ENCODE measurements at regions not wholly inside any gene's neighbourhood (a gene's known extent, or its start where the extent isn't known, plus 50 kb on each side); places are given as distances from the start of the nearest gene placed in this dataset.

- Histone ChIP-seq H3K4me3 (no peak overlapping the region), H3K4me2 (no peak overlapping the region), H3K36me3 (ENCODE audit: insufficient read depth) (no peaks in the 10 kb centered on the region), H3K27ac (ENCODE audit: low read depth) (no peak overlapping the region), H3K9me2 (ENCODE audit: insufficient read depth) (0 out of 2 replicates have a peak, but pooled peaks cover 11% of the 10 kb centered on the region), H3F3A (replicated peaks; ENCODE audit: low read depth) (no peaks in the 10 kb centered on the region), H3K4me1 (ENCODE audit: insufficient read depth) (no peaks in the 10 kb centered on the region; the same call in 1 of the 2 replicates), H4K20me1 (replicated peaks; ENCODE audit: insufficient read depth) (no peaks in the 10 kb centered on the region), H3K27me3 (ENCODE audit: insufficient read depth) (no peaks in the 10 kb centered on the region), H2AFZ (no peak overlapping the region), H3K79me2 (replicated peaks; ENCODE audit: insufficient read depth) (no peaks in the 10 kb centered on the region)
- TF ChIP-seq ZNF331 (CRISPR knock-in tag; IDR thresholded peaks at IDR 0.05; ENCODE audit: low read depth) (no peak), CREB1 (CRISPR knock-in tag; IDR thresholded peaks at IDR 0.05; ENCODE audit: low read depth) (no peak)
- H3K9me3 Mint-ChIP-seq: peaks cover 7% of the 10 kb centered on the region; the same call in 1 of the 3 replicates
- DNase-seq (ENCODE audit: low spot score) (no peak), ATAC-seq (no peak)
- H3K4me1 Mint-ChIP-seq: peaks cover 8% of the 10 kb centered on the region; the same call in 2 of the 3 replicates
- H3K36me3 Mint-ChIP-seq (ENCODE audit: low read depth): peaks cover 4% of the 10 kb centered on the region; the same call in 2 of the 3 replicates
- no peak overlapping the region for H3K27ac Mint-ChIP-seq
- H3K4me3 Mint-ChIP-seq: no peak overlapping the region
- peaks cover 6% of the 10 kb centered on the region for H3K27me3 Mint-ChIP-seq (ENCODE audit: insufficient read depth, low read depth, poor library complexity)
These were observed 104.7 kb upstream of the RTL1 start for GRCh38 chr14:101008196-101008595.

- ATAC-seq (no peak), DNase-seq (ENCODE audit: low spot score) (no peak)
- H3K9me3 Mint-ChIP-seq: peaks cover 7% of the 10 kb centered on the region; the same call in 1 of the 3 replicates
- H3K27ac Mint-ChIP-seq: no peak overlapping the region
- H3K27me3 Mint-ChIP-seq (ENCODE audit: insufficient read depth, low read depth, poor library complexity): peaks cover 6% of the 10 kb centered on the region
- peaks cover 8% of the 10 kb centered on the region; the same call in 2 of the 3 replicates for H3K4me1 Mint-ChIP-seq
- TF ChIP-seq CTCF (conservative IDR thresholded peaks at IDR 0.05; ENCODE audit: low read depth in 2 of 2) (no peak), CREB1 (CRISPR knock-in tag; IDR thresholded peaks at IDR 0.05; ENCODE audit: low read depth) (no peak), POLR2AphosphoS5 (IDR thresholded peaks at IDR 0.05; ENCODE audit: low read depth) (no peak), JUNB (IDR thresholded peaks at IDR 0.05; ENCODE audit: unreplicated experiment) (no peak), ETS1 (IDR thresholded peaks at IDR 0.05) (no peak), ZNF331 (CRISPR knock-in tag; IDR thresholded peaks at IDR 0.05; ENCODE audit: low read depth) (no peak), NANOG (IDR thresholded peaks at IDR 0.05; ENCODE audit: borderline replicate concordance) (no peak), ZNF114 (CRISPR knock-in tag; IDR thresholded peaks at IDR 0.05) (no peak)
- Histone ChIP-seq H2AFZ (no peak overlapping the region), H3K27ac (ENCODE audit: low read depth) (no peak overlapping the region), H3K27me3 (ENCODE audit: insufficient read depth) (no peaks in the 10 kb centered on the region), H3K4me3 (no peak overlapping the region), H3K9me2 (ENCODE audit: insufficient read depth) (0 out of 2 replicates have a peak, but pooled peaks cover 11% of the 10 kb centered on the region), H3K36me3 (ENCODE audit: insufficient read depth) (no peaks in the 10 kb centered on the region), H3K4me1 (ENCODE audit: insufficient read depth) (no peaks in the 10 kb centered on the region; the same call in 1 of the 2 replicates), H3K4me2 (no peak overlapping the region), H3K79me2 (replicated peaks; ENCODE audit: insufficient read depth) (no peaks in the 10 kb centered on the region), H3F3A (replicated peaks; ENCODE audit: low read depth) (no peaks in the 10 kb centered on the region), H4K20me1 (replicated peaks; ENCODE audit: insufficient read depth) (no peaks in the 10 kb centered on the region)
- peaks cover 4% of the 10 kb centered on the region; the same call in 2 of the 3 replicates for H3K36me3 Mint-ChIP-seq (ENCODE audit: low read depth)
- H3K4me3 Mint-ChIP-seq: no peak overlapping the region
These were observed 105.3 kb upstream of the RTL1 start for GRCh38 chr14:101008631-101009336.
